Upper lobe of left lung (tissue), 4 donors: ENCODE measurements at regions not wholly inside any gene's neighbourhood (a gene's known extent, or its start where the extent isn't known, plus 50 kb on each side); places are given as distances from the start of the nearest gene placed in this dataset.

Experiments used
- CTCF ChIP-seq, 6 experiments: fragments of 450-650 bp in 4 of 6; fragments of 200-600 bp in 2 of 6; sonication (generic) in 2 of 6; IDR thresholded peaks; one replicate each; pipeline ENCODE4 v1.5.1; 2016 to 2019; ENCODE audit warnings: antibody characterized with exemption in 6 of 6
- POLR2A ChIP-seq, 4 donors: fragments of 450-650 bp; IDR thresholded peaks; one replicate each; pipeline ENCODE4 v1.5.1; 2016 to 2017; ENCODE audit warnings: antibody characterized with exemption in 4 of 4, mild to moderate bottlenecking in 2 of 4

GRCh38 chr6:132072271-132072670 lies 121.1 kb upstream of the CCN2 start:
- no peak for TF ChIP-seq CTCF (IDR thresholded peaks at IDR 0.05)
- no peak for TF ChIP-seq POLR2A (IDR thresholded peaks at IDR 0.05)
